ENCODE measurements at regions not wholly inside any gene's neighbourhood (a gene's known extent, or its start where the extent isn't known, plus 50 kb on each side); places are given as distances from the start of the nearest gene placed in this dataset.

DNA sequence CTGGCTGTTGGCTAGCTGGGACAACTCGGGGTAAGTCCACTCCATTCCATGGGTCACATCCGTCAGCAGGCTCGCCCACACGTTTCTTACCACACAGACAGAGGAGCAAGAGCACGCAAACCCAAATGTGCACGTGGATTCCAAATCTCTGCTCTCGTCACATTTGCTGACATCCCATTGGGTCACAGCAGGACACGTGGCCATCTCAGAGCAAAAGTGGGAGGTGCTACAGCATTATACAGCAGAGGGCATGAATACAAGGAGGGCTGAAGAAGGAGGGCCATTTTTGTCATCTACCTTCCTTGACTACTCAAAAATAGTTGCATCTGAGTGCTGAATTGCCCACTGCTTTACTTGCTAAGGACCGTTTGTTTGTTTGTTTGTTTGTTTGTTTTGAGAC is 84.7 kb downstream of the RBBP6 start:
- H3K4me1 ChIP-seq (replicated peaks; ENCODE audit: insufficient read depth), result peaks cover 12% of the 10 kb centered on the region
- H2AFZ ChIP-seq, result no peak overlapping the region
- H3K4me2 ChIP-seq, result no peak overlapping the region
- no peak overlapping the region for H3K27ac ChIP-seq
- no peaks in the 10 kb centered on the region for H3K9me3 ChIP-seq (ENCODE audit: insufficient read depth, low read depth)
- no peaks in the 10 kb centered on the region for H3K36me3 ChIP-seq (ENCODE audit: low read depth)
- intact Hi-C loops (cut with micrococcal nuclease; ENCODE audit: unreplicated experiment), result no loop called here
- H3K79me2 ChIP-seq (ENCODE audit: low read depth), result no peaks in the 10 kb centered on the region
- H3K4me3 ChIP-seq, result no peak overlapping the region
- CTCF ChIA-PET, result no interaction called here
- H3K9me2 ChIP-seq (ENCODE audit: insufficient read depth), result no peaks in the 10 kb centered on the region
- TF ChIP-seq, protein P1, sequence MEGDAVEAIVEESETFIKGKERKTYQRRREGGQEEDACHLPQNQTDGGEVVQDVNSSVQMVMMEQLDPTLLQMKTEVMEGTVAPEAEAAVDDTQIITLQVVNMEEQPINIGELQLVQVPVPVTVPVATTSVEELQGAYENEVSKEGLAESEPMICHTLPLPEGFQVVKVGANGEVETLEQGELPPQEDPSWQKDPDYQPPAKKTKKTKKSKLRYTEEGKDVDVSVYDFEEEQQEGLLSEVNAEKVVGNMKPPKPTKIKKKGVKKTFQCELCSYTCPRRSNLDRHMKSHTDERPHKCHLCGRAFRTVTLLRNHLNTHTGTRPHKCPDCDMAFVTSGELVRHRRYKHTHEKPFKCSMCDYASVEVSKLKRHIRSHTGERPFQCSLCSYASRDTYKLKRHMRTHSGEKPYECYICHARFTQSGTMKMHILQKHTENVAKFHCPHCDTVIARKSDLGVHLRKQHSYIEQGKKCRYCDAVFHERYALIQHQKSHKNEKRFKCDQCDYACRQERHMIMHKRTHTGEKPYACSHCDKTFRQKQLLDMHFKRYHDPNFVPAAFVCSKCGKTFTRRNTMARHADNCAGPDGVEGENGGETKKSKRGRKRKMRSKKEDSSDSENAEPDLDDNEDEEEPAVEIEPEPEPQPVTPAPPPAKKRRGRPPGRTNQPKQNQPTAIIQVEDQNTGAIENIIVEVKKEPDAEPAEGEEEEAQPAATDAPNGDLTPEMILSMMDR (conservative IDR thresholded peaks at IDR 0.05), result no peak
- no peak for TF ChIP-seq EZH2 (IDR thresholded peaks at IDR 0.05; ENCODE audit: low read depth)
- no peaks in the 10 kb centered on the region for H4K20me1 ChIP-seq (ENCODE audit: insufficient read depth)
- no peak for DNase-seq
- POLR2A ChIA-PET (ENCODE audit: unreplicated experiment), result no interaction called here
- peaks cover 12% of the 10 kb centered on the region; the same call in 1 of the 2 replicates for H3F3A ChIP-seq (ENCODE audit: insufficient read depth, low read depth)
- BruUV-seq (replicated peaks), result no TSS peak
- H3K27me3 ChIP-seq (ENCODE audit: insufficient read depth, low read depth), result no peaks in the 10 kb centered on the region

DNA sequence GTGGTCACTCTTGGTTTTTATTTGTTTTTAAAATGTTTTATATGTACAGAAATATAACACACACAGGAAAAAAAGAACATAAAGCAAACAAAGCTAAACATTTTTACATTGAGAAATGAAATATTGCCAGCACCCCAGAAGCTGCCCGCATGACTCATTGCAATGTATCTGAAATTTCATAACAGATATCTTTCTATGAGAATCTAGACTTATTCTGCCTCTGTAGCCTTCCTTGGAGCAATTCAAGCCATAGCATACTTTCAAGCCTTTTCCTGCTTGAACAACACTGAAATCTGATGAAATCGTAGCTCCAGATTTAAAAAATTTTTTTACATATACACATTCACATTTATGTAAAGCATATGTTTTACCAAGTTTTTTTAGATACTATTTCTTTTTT is 86.9 kb downstream of the RBBP6 start:
- no peaks in the 10 kb centered on the region for H3K36me3 ChIP-seq (ENCODE audit: low read depth)
- ChIA-PET POLR2A (ENCODE audit: unreplicated experiment) (interaction anchor here (0.5 to 0.7 kb wide), 3 partner anchors 19 to 665 kb away, joined by 5 to 10 read pairs (median 5); no protein-coding TSS in a partner anchor), CTCF (interaction anchor here (0.5 kb wide), 1 partner anchor 40 kb away, joined by 3 read pairs; no protein-coding TSS in a partner anchor)
- no TSS peak for BruUV-seq (replicated peaks)
- peak overlapping the region; percentile 20 for H3K4me2 ChIP-seq
- H3K4me1 ChIP-seq (replicated peaks; ENCODE audit: insufficient read depth), result peaks cover 12% of the 10 kb centered on the region
- H3K4me3 ChIP-seq, result no peak overlapping the region
- peak overlapping the region; percentile 52 for H3K27ac ChIP-seq
- no peak for TF ChIP-seq EZH2 (IDR thresholded peaks at IDR 0.05; ENCODE audit: low read depth)
- TF ChIP-seq, protein P1 (conservative IDR thresholded peaks at IDR 0.05), result no peak
- no peaks in the 10 kb centered on the region for H3K27me3 ChIP-seq (ENCODE audit: insufficient read depth, low read depth)
- H3K9me2 ChIP-seq (ENCODE audit: insufficient read depth), result no peaks in the 10 kb centered on the region
- no peaks in the 10 kb centered on the region for H3K79me2 ChIP-seq (ENCODE audit: low read depth)
- H3K9me3 ChIP-seq (ENCODE audit: insufficient read depth, low read depth), result no peaks in the 10 kb centered on the region
- H2AFZ ChIP-seq, result no peak overlapping the region
- intact Hi-C loops (cut with micrococcal nuclease; ENCODE audit: unreplicated experiment), result no loop called here
- H3F3A ChIP-seq (ENCODE audit: insufficient read depth, low read depth), result peaks cover 12% of the 10 kb centered on the region; the same call in 1 of the 2 replicates
- peak in 1 of 2 experiments; percentile 71 for DNase-seq
- H4K20me1 ChIP-seq (ENCODE audit: insufficient read depth), result no peaks in the 10 kb centered on the region

DNA sequence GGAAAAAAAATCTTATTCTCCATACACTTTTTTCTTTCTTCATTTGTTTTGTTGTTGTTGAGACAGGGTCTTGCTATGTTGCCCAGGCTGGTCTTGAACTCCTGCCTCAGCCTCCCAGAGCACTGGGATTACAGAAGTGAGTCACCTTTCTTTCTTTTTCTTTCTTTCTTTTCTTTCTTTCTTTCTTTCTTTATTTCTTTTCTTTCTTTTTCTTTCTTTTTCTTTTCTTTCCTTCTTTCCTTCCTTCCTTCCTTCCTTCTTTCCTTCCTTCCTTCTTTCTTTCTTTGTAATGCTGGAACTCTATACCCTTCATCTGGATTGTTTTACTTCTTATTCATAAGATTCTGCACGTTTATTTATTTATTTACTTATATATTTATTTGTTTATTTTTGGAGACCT is 94.5 kb upstream of the TNRC6A start:
- Histone ChIP-seq H3F3A (ENCODE audit: insufficient read depth, low read depth) (peaks cover 22% of the 10 kb centered on the region), H3K27me3 (ENCODE audit: insufficient read depth, low read depth) (no peaks in the 10 kb centered on the region), H3K4me3 (no peak overlapping the region), H3K79me2 (ENCODE audit: low read depth) (no peaks in the 10 kb centered on the region), H2AFZ (no peak overlapping the region), H3K9me3 (ENCODE audit: insufficient read depth, low read depth) (no peaks in the 10 kb centered on the region), H3K27ac (no peak overlapping the region), H3K4me2 (no peak overlapping the region), H3K4me1 (replicated peaks; ENCODE audit: insufficient read depth) (peaks cover 18% of the 10 kb centered on the region), H3K9me2 (ENCODE audit: insufficient read depth) (no peaks in the 10 kb centered on the region), H4K20me1 (ENCODE audit: insufficient read depth) (no peaks in the 10 kb centered on the region), H3K36me3 (ENCODE audit: low read depth) (no peaks in the 10 kb centered on the region)
- intact Hi-C loops (cut with micrococcal nuclease; ENCODE audit: unreplicated experiment), result loop anchor here (10.0 kb wide), 1 partner anchor 350 kb away; no protein-coding TSS in a partner anchor
- CTCF ChIA-PET, result no interaction called here
- no peak for TF ChIP-seq EZH2 (IDR thresholded peaks at IDR 0.05; ENCODE audit: low read depth)
- TF ChIP-seq, protein P1 (conservative IDR thresholded peaks at IDR 0.05), result no peak
- POLR2A ChIA-PET (ENCODE audit: unreplicated experiment), result no interaction called here
- no peak for DNase-seq
- no TSS peak for BruUV-seq (replicated peaks)

Data from PC-9 (cell line).